GM11168 (cell line): ENCODE measurements at regions not wholly inside any gene's neighbourhood (a gene's known extent, or its start where the extent isn't known, plus 50 kb on each side); places are given as distances from the start of the nearest gene placed in this dataset.

Source experiments
- in situ Hi-C: fragments of 300-500 bp; cut with MboI; formaldehyde crosslinking; loops from one replicate; pipeline ENCODE4 v1.12.0; 2022; ENCODE audit warnings: low sequenced_read_pairs; ENCODE audit not compliant: unreplicated experiment

GRCh38 chr5:67620424-67621397 lies 424.1 kb upstream of the CD180 start:
- in situ Hi-C loops, result no loop called here

DNA sequence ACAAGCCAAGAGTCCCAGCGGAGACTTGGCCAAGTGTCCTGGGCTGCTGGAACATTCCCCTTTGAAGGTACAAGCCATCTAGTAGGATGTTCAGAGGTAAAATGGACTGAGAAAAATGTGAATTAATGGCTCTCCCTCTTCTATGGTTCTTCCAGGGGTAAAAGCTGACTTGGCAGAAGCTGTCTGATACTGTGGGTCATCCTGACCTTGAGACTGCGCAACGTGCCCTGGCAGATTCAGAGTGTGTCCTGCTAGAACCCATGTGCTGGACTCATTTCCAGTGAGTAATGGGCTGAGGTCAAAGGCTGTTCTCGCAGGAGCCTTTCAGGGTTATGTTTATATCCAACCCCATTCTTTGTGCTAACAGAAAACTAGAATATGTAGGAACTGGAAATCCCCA lies 423.0 kb upstream of the CD180 start:
- in situ Hi-C loops, result no loop called here

- in situ Hi-C loops, result no loop called here
Observed at GRCh38 chr5:67619235-67619634, 422.6 kb upstream of the CD180 start.

DNA sequence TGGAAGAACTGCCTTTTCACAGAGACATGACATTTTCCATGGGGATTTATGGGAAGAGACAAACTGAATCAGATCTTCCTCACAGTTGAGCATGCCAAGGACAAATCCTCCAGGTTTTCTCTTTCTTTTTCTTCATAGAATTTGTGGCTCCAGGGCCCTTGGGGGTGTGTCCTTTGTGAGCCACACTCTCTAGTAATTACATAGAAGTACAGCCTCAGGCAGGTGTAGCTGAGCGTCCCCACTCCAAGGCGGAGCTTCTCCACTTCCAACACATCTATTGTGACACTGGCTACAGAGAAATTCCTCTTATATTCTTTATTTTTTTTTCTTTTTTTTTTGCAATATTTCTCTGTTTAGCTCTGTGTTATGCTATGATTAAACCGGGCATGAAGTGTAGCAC lies 420.5 kb upstream of the CD180 start:
- in situ Hi-C loops, result no loop called here

GRCh38 chr5:67612961-67613360 lies 416.4 kb upstream of the CD180 start:
- in situ Hi-C loops, result no loop called here

DNA sequence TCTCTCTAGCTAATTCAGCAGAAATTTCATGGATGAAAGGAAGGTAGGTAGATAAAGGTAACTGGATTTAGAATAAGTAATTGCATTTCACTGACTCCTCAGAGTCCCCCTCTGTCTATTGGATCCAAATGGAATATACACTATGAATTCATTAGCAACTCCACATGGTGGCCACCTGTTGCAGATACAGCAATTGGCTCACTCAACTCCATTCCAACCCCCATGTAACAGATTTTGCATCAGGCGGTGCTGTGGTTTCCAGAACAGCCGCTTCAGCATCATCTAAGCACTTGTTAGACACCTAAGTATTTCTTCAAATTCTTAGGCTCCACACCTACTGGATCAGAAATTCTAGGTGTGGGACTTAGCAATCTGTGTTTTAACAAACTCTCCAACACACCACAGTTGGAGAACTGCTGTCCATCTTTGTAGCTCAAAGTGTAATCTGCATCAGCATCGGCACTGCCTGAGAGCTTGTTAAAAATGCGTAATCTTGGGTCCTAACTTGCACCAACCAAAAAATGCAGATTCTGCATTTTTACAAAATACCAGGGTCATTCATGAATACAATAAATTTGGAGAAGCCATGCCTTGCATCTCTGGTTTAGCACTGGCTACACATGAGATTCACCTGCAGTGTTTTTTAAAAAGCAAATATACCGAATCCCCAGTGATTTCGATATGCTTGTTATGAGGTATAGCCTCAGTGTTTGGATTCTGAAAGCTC lies 413.8 kb upstream of the CD180 start:
- in situ Hi-C loops, result no loop called here

DNA sequence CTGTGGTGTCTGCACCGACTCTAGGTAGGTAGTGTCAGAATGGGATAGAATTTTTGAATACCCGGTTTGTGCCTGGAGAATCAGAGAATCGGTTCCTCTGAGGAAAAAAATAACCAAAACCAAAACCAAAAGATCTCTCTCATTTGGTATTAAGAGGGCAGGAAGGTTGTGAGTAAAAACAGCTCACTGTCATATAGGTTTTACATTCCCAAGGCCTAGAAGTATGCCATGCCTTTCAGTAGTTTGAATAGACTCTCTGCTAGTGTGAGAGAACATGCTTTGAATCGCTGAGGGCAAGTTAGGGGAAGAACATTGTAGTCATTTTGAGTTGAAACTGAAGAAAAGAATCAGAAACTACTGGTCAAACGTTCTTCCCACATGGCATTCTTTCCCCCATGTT lies 411.4 kb upstream of the CD180 start:
- in situ Hi-C loops, result no loop called here

GRCh38 chr5:67606586-67606947 lies 410.0 kb upstream of the CD180 start:
- in situ Hi-C loops, result no loop called here

DNA sequence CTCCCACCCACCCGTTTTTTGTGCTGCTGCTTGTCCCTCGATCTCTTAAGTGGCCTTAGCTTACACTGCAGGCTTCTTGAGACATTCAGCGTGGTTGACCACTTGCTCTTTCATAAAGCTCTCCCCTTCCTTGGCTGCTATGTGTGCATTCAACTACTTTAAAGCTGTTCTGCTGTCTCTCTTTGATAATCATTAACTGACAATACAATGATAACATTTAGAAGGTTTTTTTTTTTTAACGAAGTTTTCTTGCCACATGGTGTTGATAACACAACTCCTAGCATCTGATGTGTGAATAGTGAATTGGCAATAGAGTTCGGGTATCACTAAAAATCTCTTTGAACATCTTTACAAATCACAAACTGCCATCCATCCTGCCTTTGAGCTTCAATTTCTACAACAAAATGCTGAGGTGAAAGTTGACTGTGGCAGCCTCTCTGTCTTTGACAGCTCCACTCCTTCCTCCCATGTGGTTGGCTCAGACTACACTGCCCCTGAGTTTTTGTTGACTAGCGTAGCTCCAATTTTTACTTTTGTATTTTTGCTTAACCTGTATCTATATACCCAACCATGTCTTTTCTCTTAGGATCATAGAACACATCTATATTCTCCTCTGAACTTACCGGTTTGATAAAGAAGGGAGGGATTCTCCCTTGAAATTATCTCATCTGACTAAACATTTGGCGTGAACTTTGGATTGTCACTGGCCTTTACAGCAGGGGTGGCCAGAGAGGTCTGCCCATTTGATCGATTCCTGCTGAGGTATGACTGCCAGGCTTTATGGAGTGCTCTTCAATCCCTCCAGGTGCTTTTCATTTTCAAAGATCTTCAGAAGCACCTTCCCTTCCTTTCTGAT lies 409.4 kb upstream of the CD180 start:
- in situ Hi-C loops, result no loop called here

DNA sequence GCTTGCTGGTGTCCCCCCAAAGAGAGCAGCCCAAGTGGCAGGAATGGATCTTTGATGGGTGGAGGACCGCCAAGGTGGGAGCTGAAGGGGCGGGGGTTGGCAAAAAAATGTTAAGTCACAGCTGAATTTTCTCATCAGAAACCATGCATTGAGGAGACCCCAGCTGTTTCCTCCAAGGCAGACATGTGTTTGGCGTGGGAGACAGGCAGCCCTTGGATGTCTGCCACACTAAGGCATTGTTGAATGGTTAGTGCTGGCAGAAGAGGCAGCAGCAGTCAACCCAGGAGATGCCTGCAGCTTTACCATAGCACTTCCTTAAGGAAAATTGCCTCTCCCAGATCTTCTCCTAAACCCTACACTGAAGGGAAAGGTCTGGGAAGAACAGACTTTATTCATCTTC lies 394.9 kb upstream of the CD180 start:
- in situ Hi-C loops, result no loop called here

DNA sequence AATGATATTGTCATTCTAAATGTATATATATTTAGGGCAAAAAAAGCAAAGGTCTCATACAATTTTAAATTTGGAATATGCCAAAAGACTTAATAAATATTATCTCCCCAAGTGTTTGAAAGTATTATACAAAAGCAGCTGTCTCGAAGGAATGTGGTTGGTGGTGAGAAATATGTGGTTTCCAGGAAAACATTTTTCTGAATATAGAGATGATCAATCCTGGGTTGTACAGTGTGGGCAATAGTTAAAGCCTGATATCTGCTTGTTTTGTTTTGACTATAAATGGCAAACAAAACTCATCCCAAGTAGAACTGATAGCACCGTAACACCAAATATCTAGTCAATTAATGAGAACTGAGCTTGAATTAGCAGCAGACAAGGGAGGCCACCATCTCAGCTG lies 391.8 kb upstream of the CD180 start:
- in situ Hi-C loops, result no loop called here

DNA sequence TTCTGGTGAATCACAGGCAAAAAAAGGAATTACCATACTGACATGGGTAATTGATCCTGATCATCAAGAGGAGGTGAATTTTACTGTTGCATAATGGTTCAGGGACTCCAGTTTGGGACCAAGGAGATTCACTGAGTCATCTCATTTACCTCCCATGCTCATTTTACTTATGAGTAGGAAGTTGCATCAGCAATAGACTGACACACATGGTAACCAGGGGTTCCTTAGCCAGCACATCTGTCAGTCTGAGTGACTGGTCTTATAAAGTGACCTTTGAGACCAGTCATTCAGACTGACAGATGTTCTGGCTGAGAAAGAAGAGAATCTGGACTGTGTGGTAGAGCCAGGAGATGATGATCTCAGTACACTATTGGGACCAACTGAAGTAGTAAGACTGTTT lies 384.6 kb upstream of the CD180 start:
- in situ Hi-C loops, result no loop called here

DNA sequence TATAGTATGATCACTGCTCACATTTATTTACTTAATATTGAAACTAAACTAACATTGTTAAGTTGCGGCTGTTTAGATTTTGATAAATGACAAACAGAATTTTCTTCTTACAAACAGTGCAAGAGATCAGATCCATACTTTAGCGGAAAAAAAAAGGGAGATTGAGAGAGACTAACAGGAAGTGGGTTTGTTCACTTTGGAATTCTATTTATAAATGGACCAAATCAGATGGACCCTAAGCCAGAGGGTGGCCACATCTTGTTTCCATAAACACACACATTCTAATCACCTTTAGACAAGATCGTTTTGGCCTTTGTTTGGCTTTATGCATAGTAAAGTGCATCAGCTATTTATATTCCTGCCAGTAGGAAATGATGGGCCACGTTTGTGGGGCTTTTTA lies 381.4 kb upstream of the CD180 start:
- in situ Hi-C loops, result no loop called here

DNA sequence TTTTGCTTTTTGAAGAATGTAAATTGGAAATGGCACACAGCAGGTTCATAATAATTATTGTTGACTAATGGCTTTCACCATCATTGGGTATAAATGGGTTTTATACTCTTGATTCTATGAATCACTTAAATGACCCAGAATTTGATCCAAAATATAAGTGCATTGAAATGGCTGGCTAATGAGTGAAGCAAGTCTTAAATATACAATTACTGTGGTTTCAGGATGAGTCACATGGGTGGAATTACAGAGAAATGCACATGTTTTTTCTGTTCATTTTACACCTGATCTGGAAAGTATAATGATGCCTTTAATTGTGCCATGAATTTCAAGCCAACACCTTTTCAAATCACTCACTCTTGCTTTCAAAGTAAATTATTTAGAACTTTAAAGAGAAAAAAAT lies 380.8 kb upstream of the CD180 start:
- in situ Hi-C loops, result no loop called here

GRCh38 chr5:67576112-67576511 lies 379.5 kb upstream of the CD180 start:
- in situ Hi-C loops, result no loop called here

DNA sequence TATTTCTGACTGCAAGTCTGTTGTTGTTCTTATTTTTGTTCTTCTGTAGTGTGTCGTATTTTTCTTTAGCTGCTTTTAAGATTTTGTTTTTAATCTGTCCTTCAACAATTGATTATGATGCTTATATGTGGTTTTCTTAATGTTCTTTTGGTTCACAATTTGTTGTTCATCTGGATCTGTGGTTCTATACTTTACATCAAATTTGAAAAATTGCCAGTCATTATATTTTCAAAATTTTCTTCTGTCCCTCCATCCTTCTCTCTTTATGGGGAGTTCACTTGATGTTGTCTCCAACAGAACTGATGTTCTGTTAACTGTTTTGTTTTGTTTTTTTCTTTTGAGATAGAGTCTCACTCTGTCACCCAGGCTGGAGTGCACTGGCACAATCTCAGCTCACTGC lies 378.5 kb upstream of the CD180 start:
- in situ Hi-C loops, result no loop called here

DNA sequence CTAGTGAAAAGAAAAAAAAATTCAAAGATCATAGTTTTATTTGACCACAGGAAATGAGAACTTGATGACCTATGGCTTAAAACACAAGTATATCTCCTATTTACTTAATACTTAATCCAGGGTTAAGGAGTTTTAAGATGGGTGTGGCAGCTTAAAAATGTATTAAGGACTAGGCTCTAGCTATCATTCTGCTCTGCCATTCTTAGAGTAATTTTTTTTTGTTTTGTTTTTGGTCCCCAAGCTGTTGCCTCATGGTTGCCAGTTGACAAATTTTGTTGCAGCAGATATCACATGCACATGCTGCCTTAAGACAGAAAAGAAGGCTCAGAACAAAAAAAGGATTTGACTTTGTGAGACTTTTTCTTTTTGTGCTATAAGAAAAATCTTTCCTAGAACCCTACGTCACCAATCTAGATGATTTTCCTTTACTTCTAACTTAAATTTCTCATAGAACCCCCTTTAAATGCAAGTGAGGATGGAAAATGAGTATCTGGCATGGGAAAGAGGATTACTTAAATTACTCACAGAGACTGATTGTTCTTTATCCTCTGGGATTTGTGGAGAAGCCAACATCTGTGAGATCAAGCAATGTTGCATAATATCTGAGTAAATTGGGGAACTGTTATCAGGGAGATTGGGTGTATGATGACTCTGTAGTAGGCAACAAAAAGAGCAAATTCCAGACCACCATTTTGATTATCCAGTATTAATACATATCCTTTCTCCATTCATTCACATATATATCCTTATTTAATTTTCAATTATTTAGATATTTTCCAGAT lies 364.7 kb upstream of the CD180 start:
- in situ Hi-C loops, result no loop called here

- in situ Hi-C loops, result no loop called here
Observed at GRCh38 chr5:67552773-67553172, 356.2 kb upstream of the CD180 start.

DNA sequence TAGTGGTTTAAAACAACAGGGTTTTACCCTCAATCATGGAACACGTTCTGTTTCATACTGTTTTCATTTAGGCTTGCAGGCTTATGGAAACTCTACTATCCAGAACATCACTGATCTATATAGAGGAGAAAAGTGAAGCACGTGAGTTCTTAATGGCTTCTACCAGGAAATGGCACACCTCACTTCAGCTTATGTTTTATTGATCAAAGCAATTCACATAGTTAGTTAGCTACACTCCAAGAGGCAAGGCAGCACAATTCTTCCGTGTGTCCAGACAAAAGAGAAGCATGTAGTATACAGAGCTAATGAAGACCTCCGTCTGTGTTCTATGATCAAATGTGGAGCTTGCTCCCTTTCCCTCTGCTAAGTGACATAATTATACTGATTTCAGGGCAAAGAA lies 353.3 kb upstream of the CD180 start:
- in situ Hi-C loops, result no loop called here

DNA sequence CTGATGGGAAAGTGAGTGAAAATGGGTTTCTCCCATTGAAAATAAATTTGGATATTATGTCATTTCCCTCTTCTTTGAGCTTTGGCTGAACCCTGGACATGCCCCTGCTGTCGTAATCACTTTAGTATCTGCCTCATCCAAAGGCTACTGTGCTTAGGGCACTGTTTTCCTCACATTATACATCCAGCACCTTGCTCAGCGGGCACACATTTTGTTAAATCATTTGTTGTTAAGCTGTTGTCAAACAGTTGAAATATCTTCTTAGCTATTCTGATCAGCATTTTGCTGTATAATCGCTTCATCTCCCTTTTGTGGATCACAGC lies 352.7 kb upstream of the CD180 start:
- in situ Hi-C loops, result no loop called here
